ENCODE measurements at regions not wholly inside any gene's neighbourhood (a gene's known extent, or its start where the extent isn't known, plus 50 kb on each side); places are given as distances from the start of the nearest gene placed in this dataset.

GRCh38 chr21:38922474-38923235, 116.9 kb downstream of the ETS2 start:
- no peaks in the 10 kb centered on the region for H3K36me3 ChIP-seq (ENCODE audit: insufficient read depth, low read length)
- H3K27me3 ChIP-seq (ENCODE audit: insufficient read depth, low read length): no peaks in the 10 kb centered on the region
- no peak overlapping the region for H3K27ac ChIP-seq (ENCODE audit: low read depth, low read length)
- 95% methylated on average over 6 of the region's 6 CpGs for WGBS
- no peak overlapping the region for H3K4me3 ChIP-seq (ENCODE audit: low read length)
- no peaks in the 10 kb centered on the region for H3K9me3 ChIP-seq (ENCODE audit: insufficient read depth, low read depth, low read length)
- peaks cover 2% of the 10 kb centered on the region; the same call in 1 of the 2 replicates for H3K4me1 ChIP-seq (ENCODE audit: insufficient read depth, low read length)
- no peak overlapping the region for H3K9ac ChIP-seq (ENCODE audit: low read depth, low read length)

GRCh38 chr21:38921511-38922251, 116.0 kb downstream of the ETS2 start:
- H3K4me3 ChIP-seq (ENCODE audit: low read length): no peak overlapping the region
- H3K36me3 ChIP-seq (ENCODE audit: insufficient read depth, low read length): no peaks in the 10 kb centered on the region
- no peaks in the 10 kb centered on the region for H3K27me3 ChIP-seq (ENCODE audit: insufficient read depth, low read length)
- peaks cover 2% of the 10 kb centered on the region; the same call in 1 of the 2 replicates for H3K4me1 ChIP-seq (ENCODE audit: insufficient read depth, low read length)
- no peak overlapping the region for H3K27ac ChIP-seq (ENCODE audit: low read depth, low read length)
- no peak overlapping the region for H3K9ac ChIP-seq (ENCODE audit: low read depth, low read length)
- 90% methylated on average over 7 of the region's 7 CpGs for WGBS
- H3K9me3 ChIP-seq (ENCODE audit: insufficient read depth, low read depth, low read length): no peaks in the 10 kb centered on the region

GRCh38 chr21:38920631-38921398, 115.1 kb downstream of the ETS2 start:
- Histone ChIP-seq H3K4me3 (ENCODE audit: low read length) (no peak overlapping the region), H3K27ac (ENCODE audit: low read depth, low read length) (no peak overlapping the region), H3K27me3 (ENCODE audit: insufficient read depth, low read length) (no peaks in the 10 kb centered on the region), H3K9ac (ENCODE audit: low read depth, low read length) (no peak overlapping the region), H3K4me1 (ENCODE audit: insufficient read depth, low read length) (peaks cover 2% of the 10 kb centered on the region; the same call in 1 of the 2 replicates), H3K9me3 (ENCODE audit: insufficient read depth, low read depth, low read length) (no peaks in the 10 kb centered on the region), H3K36me3 (ENCODE audit: insufficient read depth, low read length) (no peaks in the 10 kb centered on the region)
- 82% methylated on average over 8 of the region's 8 CpGs for WGBS

- H3K27me3 ChIP-seq (ENCODE audit: insufficient read depth, low read length): no peaks in the 10 kb centered on the region
- no peak overlapping the region for H3K27ac ChIP-seq (ENCODE audit: low read depth, low read length)
- WGBS: 94% methylated on average over 5 of the region's 5 CpGs
- H3K9me3 ChIP-seq (ENCODE audit: insufficient read depth, low read depth, low read length): no peaks in the 10 kb centered on the region
- H3K9ac ChIP-seq (ENCODE audit: low read depth, low read length): no peak overlapping the region
- H3K4me3 ChIP-seq (ENCODE audit: low read length): no peak overlapping the region
- peaks cover 13% of the 10 kb centered on the region; the same call in 1 of the 2 replicates for H3K4me1 ChIP-seq (ENCODE audit: insufficient read depth, low read length)
- no peaks in the 10 kb centered on the region for H3K36me3 ChIP-seq (ENCODE audit: insufficient read depth, low read length)
Observed at GRCh38 chr21:38918607-38919346, 113.0 kb downstream of the ETS2 start.

- no peak overlapping the region for H3K9ac ChIP-seq (ENCODE audit: low read depth, low read length)
- H3K9me3 ChIP-seq (ENCODE audit: insufficient read depth, low read depth, low read length): no peaks in the 10 kb centered on the region
- no peaks in the 10 kb centered on the region for H3K36me3 ChIP-seq (ENCODE audit: insufficient read depth, low read length)
- no peak overlapping the region for H3K4me3 ChIP-seq (ENCODE audit: low read length)
- 74% methylated on average over 9 of the region's 12 CpGs for WGBS
- no peak overlapping the region for H3K27ac ChIP-seq (ENCODE audit: low read depth, low read length)
- peaks cover 13% of the 10 kb centered on the region; the same call in 1 of the 2 replicates for H3K4me1 ChIP-seq (ENCODE audit: insufficient read depth, low read length)
- H3K27me3 ChIP-seq (ENCODE audit: insufficient read depth, low read length): peaks cover 9% of the 10 kb centered on the region
Observed at GRCh38 chr21:38917043-38917774, 111.5 kb downstream of the ETS2 start.

GRCh38 chr21:38916214-38916964, 110.7 kb downstream of the ETS2 start:
- H3K4me1 ChIP-seq (ENCODE audit: insufficient read depth, low read length): peaks cover 13% of the 10 kb centered on the region; the same call in 1 of the 2 replicates
- peaks cover 18% of the 10 kb centered on the region for H3K27me3 ChIP-seq (ENCODE audit: insufficient read depth, low read length)
- no peak overlapping the region for H3K9ac ChIP-seq (ENCODE audit: low read depth, low read length)
- no CpG with 5 or more reads among the region's 1 CpG for WGBS
- H3K9me3 ChIP-seq (ENCODE audit: insufficient read depth, low read depth, low read length): no peaks in the 10 kb centered on the region
- H3K4me3 ChIP-seq (ENCODE audit: low read length): no peak overlapping the region
- no peaks in the 10 kb centered on the region for H3K36me3 ChIP-seq (ENCODE audit: insufficient read depth, low read length)
- H3K27ac ChIP-seq (ENCODE audit: low read depth, low read length): no peak overlapping the region

GRCh38 chr21:38915546-38915945, 109.8 kb downstream of the ETS2 start:
- Histone ChIP-seq H3K27me3 (ENCODE audit: insufficient read depth, low read length) (peaks cover 18% of the 10 kb centered on the region), H3K9ac (ENCODE audit: low read depth, low read length) (no peak overlapping the region), H3K9me3 (ENCODE audit: insufficient read depth, low read depth, low read length) (no peaks in the 10 kb centered on the region), H3K27ac (ENCODE audit: low read depth, low read length) (no peak overlapping the region), H3K4me1 (ENCODE audit: insufficient read depth, low read length) (peaks cover 13% of the 10 kb centered on the region; the same call in 1 of the 2 replicates), H3K4me3 (ENCODE audit: low read length) (no peak overlapping the region), H3K36me3 (ENCODE audit: insufficient read depth, low read length) (no peaks in the 10 kb centered on the region)
- 92% methylated on average over 4 of the region's 4 CpGs for WGBS

GRCh38 chr21:38914528-38915293, 109.0 kb downstream of the ETS2 start:
- H3K4me1 ChIP-seq (ENCODE audit: insufficient read depth, low read length): peaks cover 18% of the 10 kb centered on the region; the same call in 1 of the 2 replicates
- H3K36me3 ChIP-seq (ENCODE audit: insufficient read depth, low read length): no peaks in the 10 kb centered on the region
- peaks cover 18% of the 10 kb centered on the region for H3K27me3 ChIP-seq (ENCODE audit: insufficient read depth, low read length)
- H3K4me3 ChIP-seq (ENCODE audit: low read length): no peak overlapping the region
- no peak overlapping the region for H3K9ac ChIP-seq (ENCODE audit: low read depth, low read length)
- H3K9me3 ChIP-seq (ENCODE audit: insufficient read depth, low read depth, low read length): no peaks in the 10 kb centered on the region
- 63% methylated on average over 10 of the region's 10 CpGs for WGBS
- no peak overlapping the region for H3K27ac ChIP-seq (ENCODE audit: low read depth, low read length)

- H3K36me3 ChIP-seq (ENCODE audit: insufficient read depth, low read length): no peaks in the 10 kb centered on the region
- H3K4me1 ChIP-seq (ENCODE audit: insufficient read depth, low read length): peaks cover 18% of the 10 kb centered on the region; the same call in 1 of the 2 replicates
- H3K9me3 ChIP-seq (ENCODE audit: insufficient read depth, low read depth, low read length): no peaks in the 10 kb centered on the region
- H3K27me3 ChIP-seq (ENCODE audit: insufficient read depth, low read length): peaks cover 18% of the 10 kb centered on the region
- 40% methylated on average over 3 of the region's 3 CpGs for WGBS
- H3K9ac ChIP-seq (ENCODE audit: low read depth, low read length): no peak overlapping the region
- H3K27ac ChIP-seq (ENCODE audit: low read depth, low read length): no peak overlapping the region
- H3K4me3 ChIP-seq (ENCODE audit: low read length): no peak overlapping the region
Observed at GRCh38 chr21:38913893-38914527, 108.3 kb downstream of the ETS2 start.
